ENCODE measurements at regions not wholly inside any gene's neighbourhood (a gene's known extent, or its start where the extent isn't known, plus 50 kb on each side); places are given as distances from the start of the nearest gene placed in this dataset.

GRCh38 chr3:159844801-159845261 is 143.8 kb upstream of the IL12A start:
- TF ChIP-seq POLR2AphosphoS5 (IDR thresholded peaks at IDR 0.05) (no peak), CTCF (IDR thresholded peaks at IDR 0.05) (no peak), POLR2A (IDR thresholded peaks at IDR 0.05) (no peak)
